Left ventricle myocardium inferior (tissue), 1 donor: ENCODE measurements at regions not wholly inside any gene's neighbourhood (a gene's known extent, or its start where the extent isn't known, plus 50 kb on each side); places are given as distances from the start of the nearest gene placed in this dataset.
"Not testable (repeated sequence)": the region's sequence is repeated elsewhere in the genome, so short reads cannot be mapped to it uniquely, and the experiment has no call there.

Experiments used
- DNase-seq: peaks from one replicate; pipeline ENCODE4 v3.0.0-alpha.2; 2020
- H3K27ac ChIP-seq: fragments of 200-600 bp; replicated peaks from 2 replicates; pipeline ENCODE4 v1.8.0; 2021
- H3K27me3 ChIP-seq: fragments of 200-600 bp; 2 replicates; pipeline ENCODE4 v1.8.0; 2021; ENCODE audit warnings: low read depth
- H3K36me3 ChIP-seq: fragments of 200-600 bp; 2 replicates; pipeline ENCODE4 v1.8.0; 2021
- H3K4me1 ChIP-seq: fragments of 200-600 bp; 2 replicates; pipeline ENCODE4 v1.8.0; 2021
- H3K4me3 ChIP-seq: fragments of 200-600 bp; 2 replicates; pipeline ENCODE4 v1.8.0; 2021; ENCODE audit warnings: mild to moderate bottlenecking, moderate library complexity
- H3K9me3 ChIP-seq: fragments of 200-600 bp; replicated peaks from 2 replicates; pipeline ENCODE4 v1.8.0; 2021
- CTCF ChIP-seq: fragments of 200-600 bp; IDR thresholded peaks from 2 replicates; pipeline ENCODE4 v1.8.0; 2021; ENCODE audit warnings: antibody characterized with exemption, mild to moderate bottlenecking, borderline replicate concordance
- intact Hi-C: fragments of 100-400 bp; cut with micrococcal nuclease; formaldehyde crosslinking; loops from one replicate; pipeline ENCODE4 v1.11.0; 2022
- donor health status: DM: no; HTN: yes; CAD: no; lungs with severe emphysema.

- no peak for DNase-seq
Measured at GRCh38 chr2:224174521-224174920, 135.4 kb upstream of the SERPINE2 start.

GRCh38 chr2:224173933-224174332 lies 134.8 kb upstream of the SERPINE2 start:
- intact Hi-C loops: no loop called here
- H3K36me3 ChIP-seq: no peaks in the 10 kb centered on the region
- TF ChIP-seq CTCF: no peak

More at GRCh38 chr2:224174521-224174920, 135.4 kb upstream of the SERPINE2 start:
- no peaks in the 10 kb centered on the region for H3K4me1 ChIP-seq
- no peak overlapping the region for H3K27ac ChIP-seq
- H3K36me3 ChIP-seq: no peaks in the 10 kb centered on the region
- no peaks in the 10 kb centered on the region for H3K27me3 ChIP-seq
- intact Hi-C loops: no loop called here
- no peak for TF ChIP-seq CTCF
- H3K4me3 ChIP-seq: no peak overlapping the region
- no peaks in the 10 kb centered on the region for H3K9me3 ChIP-seq

GRCh38 chr2:224173210-224173609 lies 134.1 kb upstream of the SERPINE2 start:
- intact Hi-C loops: no loop called here
- H3K9me3 ChIP-seq: no peaks in the 10 kb centered on the region
- DNase-seq: no peak
- H3K27me3 ChIP-seq: no peaks in the 10 kb centered on the region
- no peaks in the 10 kb centered on the region for H3K4me1 ChIP-seq
- no peak overlapping the region for H3K4me3 ChIP-seq
- H3K36me3 ChIP-seq: no peaks in the 10 kb centered on the region
- H3K27ac ChIP-seq: no peak overlapping the region
- no peak for TF ChIP-seq CTCF

More at GRCh38 chr2:224173933-224174332, 134.8 kb upstream of the SERPINE2 start:
- no peak for DNase-seq
- no peak overlapping the region for H3K4me3 ChIP-seq
- no peak overlapping the region for H3K27ac ChIP-seq
- H3K27me3 ChIP-seq: no peaks in the 10 kb centered on the region
- H3K9me3 ChIP-seq: no peaks in the 10 kb centered on the region
- no peaks in the 10 kb centered on the region for H3K4me1 ChIP-seq

GRCh38 chr2:224171226-224171625 lies 132.1 kb upstream of the SERPINE2 start:
- intact Hi-C loops: no loop called here
- TF ChIP-seq CTCF: no peak

GRCh38 chr2:224169847-224170246 lies 130.8 kb upstream of the SERPINE2 start:
- no peak for DNase-seq
- Histone ChIP-seq H3K4me3 (no peak overlapping the region), H3K36me3 (no peaks in the 10 kb centered on the region), H3K9me3 (no peaks in the 10 kb centered on the region), H3K4me1 (peaks cover 14% of the 10 kb centered on the region), H3K27me3 (no peaks in the 10 kb centered on the region), H3K27ac (no peak overlapping the region)
- intact Hi-C loops: no loop called here
- no peak for TF ChIP-seq CTCF

More at GRCh38 chr2:224171226-224171625, 132.1 kb upstream of the SERPINE2 start:
- Histone ChIP-seq H3K4me1 (peaks cover 1% of the 10 kb centered on the region), H3K9me3 (no peaks in the 10 kb centered on the region), H3K36me3 (no peaks in the 10 kb centered on the region), H3K27me3 (no peaks in the 10 kb centered on the region), H3K27ac (no peak overlapping the region), H3K4me3 (no peak overlapping the region)
- DNase-seq: no peak

GRCh38 chr2:224167781-224168180 lies 128.7 kb upstream of the SERPINE2 start:
- DNase-seq, intact Hi-C loops: not testable (repeated sequence)

More at GRCh38 chr2:224167781-224168180, 128.7 kb upstream of the SERPINE2 start:
- not testable (repeated sequence) for H3K4me3 ChIP-seq, H3K36me3 ChIP-seq, H3K27me3 ChIP-seq, H3K27ac ChIP-seq, H3K9me3 ChIP-seq
- peaks cover 18% of the 10 kb centered on the region for H3K4me1 ChIP-seq
